Large intestine (tissue), 3 donors: ENCODE measurements at regions not wholly inside any gene's neighbourhood (a gene's known extent, or its start where the extent isn't known, plus 50 kb on each side); places are given as distances from the start of the nearest gene placed in this dataset.
A peak's percentile ranks its signal among the peaks of the same experiment; 100 is the strongest.

Experiments used
- DNase-seq, 2 donors: peaks; one replicate each; pipeline versions ENCODE4 v3.0.0 to v3.0.0-alpha.2; 2013
- H3K27ac ChIP-seq: one replicate; pipeline ENCODE4 v1.5.1; 2013; ENCODE audit warnings: low read length
- H3K27me3 ChIP-seq: 2 replicates; pipeline ENCODE4 v1.6.1; 2013; ENCODE audit warnings: low read length; ENCODE audit not compliant: control insufficient read depth, insufficient read depth
- H3K36me3 ChIP-seq: 2 replicates; pipeline ENCODE4 v1.6.1; 2013; ENCODE audit warnings: low read length; ENCODE audit not compliant: control insufficient read depth, insufficient read depth
- H3K4me1 ChIP-seq: one replicate; pipeline ENCODE4 v1.6.1; 2013; ENCODE audit warnings: low read length; ENCODE audit not compliant: control insufficient read depth, insufficient read depth
- H3K4me3 ChIP-seq: one replicate; pipeline ENCODE4 v1.5.1; 2013; ENCODE audit warnings: low read length
- H3K9me3 ChIP-seq: one replicate; pipeline ENCODE4 v1.6.1; 2013; ENCODE audit warnings: mild to moderate bottlenecking, low read depth, low read length, moderate library complexity; ENCODE audit not compliant: control insufficient read depth
- WGBS: methylation state at CpG from one replicate; pipeline ENCODE4 v1.1.5; 2013; ENCODE audit warnings: low lambda C conversion rate; ENCODE audit not compliant: insufficient coverage; 5-methylcytosine and 5-hydroxymethylcytosine counted together

GRCh38 chr13:43996221-43996620 lies 116.5 kb downstream of the LACC1 start:
- Histone ChIP-seq H3K36me3 (no peaks in the 10 kb centered on the region), H3K9me3 (peaks cover 9% of the 10 kb centered on the region), H3K4me3 (no peak overlapping the region), H3K27ac (no peak overlapping the region), H3K27me3 (no peaks in the 10 kb centered on the region), H3K4me1 (no peaks in the 10 kb centered on the region)
- no CpG with 5 or more reads among the region's 1 CpG for WGBS
- no peak for DNase-seq

GRCh38 chr13:44003481-44003880 lies 123.8 kb downstream of the LACC1 start:
- Histone ChIP-seq H3K4me1 (no peaks in the 10 kb centered on the region), H3K27me3 (no peaks in the 10 kb centered on the region), H3K4me3 (no peak overlapping the region), H3K27ac (no peak overlapping the region), H3K36me3 (no peaks in the 10 kb centered on the region), H3K9me3 (no peaks in the 10 kb centered on the region)
- no peak for DNase-seq
- 73% methylated on average over 2 of the region's 2 CpGs for WGBS

GRCh38 chr13:44004878-44005277 lies 125.2 kb downstream of the LACC1 start:
- Histone ChIP-seq H3K4me3 (no peak overlapping the region), H3K27ac (no peak overlapping the region), H3K36me3 (no peaks in the 10 kb centered on the region), H3K9me3 (no peaks in the 10 kb centered on the region), H3K4me1 (no peaks in the 10 kb centered on the region), H3K27me3 (no peaks in the 10 kb centered on the region)
- DNase-seq: no peak
- WGBS: no CpG with 5 or more reads among the region's 3 CpGs

- H3K4me3 ChIP-seq: no peak overlapping the region
- H3K4me1 ChIP-seq: no peaks in the 10 kb centered on the region
- no peaks in the 10 kb centered on the region for H3K27me3 ChIP-seq
- no peaks in the 10 kb centered on the region for H3K9me3 ChIP-seq
- H3K36me3 ChIP-seq: no peaks in the 10 kb centered on the region
- no peak for DNase-seq
- no peak overlapping the region for H3K27ac ChIP-seq
- whole genome bisulfite sequencing: no CpG with 5 or more reads among the region's 1 CpG
Observed at GRCh38 chr13:44007451-44007850, 127.7 kb downstream of the LACC1 start.

- Histone ChIP-seq H3K36me3 (no peaks in the 10 kb centered on the region), H3K27me3 (no peaks in the 10 kb centered on the region), H3K4me3 (no peak overlapping the region), H3K9me3 (no peaks in the 10 kb centered on the region), H3K27ac (no peak overlapping the region), H3K4me1 (no peaks in the 10 kb centered on the region)
- no peak for DNase-seq
- no CpG with 5 or more reads among the region's 2 CpGs for WGBS
Observed at GRCh38 chr13:44011036-44011435, 131.3 kb downstream of the LACC1 start.

- H3K36me3 ChIP-seq: no peaks in the 10 kb centered on the region
- no peaks in the 10 kb centered on the region for H3K9me3 ChIP-seq
- no peak overlapping the region for H3K4me3 ChIP-seq
- 79% methylated on average over 4 of the region's 8 CpGs for WGBS
- DNase-seq: no peak
- H3K27me3 ChIP-seq: no peaks in the 10 kb centered on the region
- H3K4me1 ChIP-seq: no peaks in the 10 kb centered on the region
- H3K27ac ChIP-seq: no peak overlapping the region
Observed at GRCh38 chr13:44012910-44013757, 133.4 kb downstream of the LACC1 start.

GRCh38 chr13:44013758-44014291 lies 134.1 kb downstream of the LACC1 start:
- WGBS: no CpG with 5 or more reads among the region's 4 CpGs

GRCh38 chr13:44014501-44014900 lies 134.8 kb downstream of the LACC1 start:
- WGBS: no CpG with 5 or more reads among the region's 8 CpGs
- DNase-seq: no peak
- no peaks in the 10 kb centered on the region for H3K27me3 ChIP-seq
- no peak overlapping the region for H3K4me3 ChIP-seq
- H3K4me1 ChIP-seq: no peaks in the 10 kb centered on the region
- no peaks in the 10 kb centered on the region for H3K36me3 ChIP-seq
- H3K9me3 ChIP-seq: no peaks in the 10 kb centered on the region
- H3K27ac ChIP-seq: no peak overlapping the region

More at GRCh38 chr13:44013758-44014291, 134.1 kb downstream of the LACC1 start:
- H3K4me3 ChIP-seq: no peak overlapping the region
- no peaks in the 10 kb centered on the region for H3K27me3 ChIP-seq
- H3K36me3 ChIP-seq: no peaks in the 10 kb centered on the region
- no peaks in the 10 kb centered on the region for H3K9me3 ChIP-seq
- H3K4me1 ChIP-seq: no peaks in the 10 kb centered on the region
- no peak overlapping the region for H3K27ac ChIP-seq
- DNase-seq: no peak

- Histone ChIP-seq H3K9me3 (no peaks in the 10 kb centered on the region), H3K4me1 (no peaks in the 10 kb centered on the region), H3K27ac (no peak overlapping the region), H3K27me3 (no peaks in the 10 kb centered on the region), H3K36me3 (no peaks in the 10 kb centered on the region), H3K4me3 (no peak overlapping the region)
- no peak for DNase-seq
- WGBS: 100% methylated on average over 1 of the region's 5 CpGs
Observed at GRCh38 chr13:44015118-44015517, 135.4 kb downstream of the LACC1 start.

- peak; percentile 9 to 26 for DNase-seq
- H3K9me3 ChIP-seq: no peaks in the 10 kb centered on the region
- no peak overlapping the region for H3K27ac ChIP-seq
Observed at GRCh38 chr13:44015811-44016210, 136.1 kb downstream of the LACC1 start.

More at GRCh38 chr13:44015811-44016210, 136.1 kb downstream of the LACC1 start:
- Histone ChIP-seq H3K27me3 (no peaks in the 10 kb centered on the region), H3K4me1 (no peaks in the 10 kb centered on the region), H3K36me3 (no peaks in the 10 kb centered on the region), H3K4me3 (no peak overlapping the region)
- 95% methylated on average over 3 of the region's 6 CpGs for WGBS
